Stimulated activated CD8-positive, alpha-beta memory T cell treated with anti-CD3 and anti-CD28 coated beads, Interleukin-12 subunit alpha, Interleukin-12 subunit beta, amount 100 ng/mL, for 24 hours (primary cell): ENCODE measurements at regions not wholly inside any gene's neighbourhood (a gene's known extent, or its start where the extent isn't known, plus 50 kb on each side); places are given as distances from the start of the nearest gene placed in this dataset.

Experiments
- DNase-seq: peaks from one replicate; pipeline ENCODE4 v3.0.0-alpha.2; 2020; ENCODE audit errors: extremely low read depth

- DNase-seq = no peak
Observed at GRCh38 chr6:148041546-148041945, 301.1 kb upstream of the SASH1 start.

GRCh38 chr6:148042536-148042935, 300.1 kb upstream of the SASH1 start:
- no peak for DNase-seq

GRCh38 chr6:148044261-148044751, 298.3 kb upstream of the SASH1 start:
- DNase-seq = no peak

GRCh38 chr6:148044921-148045320, 297.7 kb upstream of the SASH1 start:
- no peak for DNase-seq

- DNase-seq = no peak
Observed at GRCh38 chr6:148053209-148053608, 289.4 kb upstream of the SASH1 start.

- DNase-seq = no peak
Observed at GRCh38 chr6:148053796-148054195, 288.8 kb upstream of the SASH1 start.

- no peak for DNase-seq
Observed at GRCh38 chr6:148054219-148054618, 288.4 kb upstream of the SASH1 start.

- no peak for DNase-seq
Observed at GRCh38 chr6:148055419-148055818, 287.2 kb upstream of the SASH1 start.

- no peak for DNase-seq
Observed at GRCh38 chr6:148059869-148060268, 282.8 kb upstream of the SASH1 start.

GRCh38 chr6:148064406-148065134, 278.1 kb upstream of the SASH1 start:
- no peak for DNase-seq

GRCh38 chr6:148068437-148069061, 274.1 kb upstream of the SASH1 start:
- DNase-seq = no peak

GRCh38 chr6:148069256-148069655, 273.4 kb upstream of the SASH1 start:
- DNase-seq = no peak

- no peak for DNase-seq
Observed at GRCh38 chr6:148074291-148074690, 268.3 kb upstream of the SASH1 start.

GRCh38 chr6:148074738-148075137, 267.9 kb upstream of the SASH1 start:
- DNase-seq = no peak

GRCh38 chr6:148075352-148075751, 267.3 kb upstream of the SASH1 start:
- DNase-seq = no peak

- no peak for DNase-seq
Observed at GRCh38 chr6:148076051-148076450, 266.6 kb upstream of the SASH1 start.

GRCh38 chr6:148080315-148080714, 262.3 kb upstream of the SASH1 start:
- no peak for DNase-seq

- no peak for DNase-seq
Observed at GRCh38 chr6:148081076-148081475, 261.6 kb upstream of the SASH1 start.

- no peak for DNase-seq
Observed at GRCh38 chr6:148082044-148082443, 260.6 kb upstream of the SASH1 start.

- DNase-seq = no peak
Observed at GRCh38 chr6:148082696-148083095, 259.9 kb upstream of the SASH1 start.

- DNase-seq = no peak
Observed at GRCh38 chr6:148085631-148086331, 256.9 kb upstream of the SASH1 start.

GRCh38 chr6:148086386-148086785, 256.3 kb upstream of the SASH1 start:
- DNase-seq = no peak

GRCh38 chr6:148086843-148087242, 255.8 kb upstream of the SASH1 start:
- no peak for DNase-seq
